GM21515 (cell line): ENCODE measurements at regions not wholly inside any gene's neighbourhood (a gene's known extent, or its start where the extent isn't known, plus 50 kb on each side); places are given as distances from the start of the nearest gene placed in this dataset.

Source experiments
- ATAC-seq: cut with Tn5 transposase; IDR thresholded peaks from one replicate; pipeline ENCODE4 v1.9.1; 2021; ENCODE audit not compliant: unreplicated experiment

DNA sequence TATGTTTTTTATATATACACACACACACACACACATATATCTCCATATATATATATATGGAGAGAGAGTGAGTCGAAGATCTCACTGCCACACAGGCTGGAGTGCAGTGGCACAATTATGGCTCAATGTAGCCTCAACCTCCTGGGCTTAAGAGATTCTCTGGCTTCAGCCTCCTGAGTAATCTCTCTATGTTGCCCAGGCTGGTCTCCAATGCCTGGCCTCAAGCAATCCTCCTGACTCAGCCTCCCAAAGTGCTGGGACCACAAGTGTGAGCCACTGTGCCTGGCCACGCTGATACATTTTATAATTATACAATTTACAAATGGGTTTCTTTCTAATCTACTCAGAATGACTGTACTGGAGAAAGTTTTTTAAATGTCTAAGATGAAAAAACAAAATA, 664.2 kb downstream of the PTPRC start:
- no peak for ATAC-seq

DNA sequence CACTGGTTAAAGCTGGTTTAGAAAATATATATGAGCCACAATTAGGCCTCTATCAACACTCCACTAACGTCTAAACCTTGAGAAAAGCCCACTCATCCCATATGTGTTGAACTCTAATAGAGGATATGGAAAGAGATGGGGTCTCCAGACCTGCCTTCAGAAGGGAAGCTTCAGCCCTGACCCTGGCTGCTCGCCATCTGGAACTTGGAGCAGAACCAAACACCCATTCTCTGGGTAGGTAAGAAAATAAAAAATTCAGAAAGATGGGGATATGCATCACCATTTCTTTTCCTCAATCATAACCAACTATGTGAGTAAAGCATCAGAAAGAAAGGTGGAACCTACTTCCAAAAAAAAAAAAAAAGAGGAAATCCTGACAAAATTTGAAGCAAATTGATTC, 666.2 kb downstream of the PTPRC start:
- ATAC-seq = no peak

- ATAC-seq = no peak
These were observed 668.8 kb downstream of the PTPRC start for GRCh38 chr1:199307496-199308264.

GRCh38 chr1:199308349-199308846, 669.6 kb downstream of the PTPRC start:
- no peak for ATAC-seq

GRCh38 chr1:199310708-199311107, 671.9 kb downstream of the PTPRC start:
- ATAC-seq = no peak

DNA sequence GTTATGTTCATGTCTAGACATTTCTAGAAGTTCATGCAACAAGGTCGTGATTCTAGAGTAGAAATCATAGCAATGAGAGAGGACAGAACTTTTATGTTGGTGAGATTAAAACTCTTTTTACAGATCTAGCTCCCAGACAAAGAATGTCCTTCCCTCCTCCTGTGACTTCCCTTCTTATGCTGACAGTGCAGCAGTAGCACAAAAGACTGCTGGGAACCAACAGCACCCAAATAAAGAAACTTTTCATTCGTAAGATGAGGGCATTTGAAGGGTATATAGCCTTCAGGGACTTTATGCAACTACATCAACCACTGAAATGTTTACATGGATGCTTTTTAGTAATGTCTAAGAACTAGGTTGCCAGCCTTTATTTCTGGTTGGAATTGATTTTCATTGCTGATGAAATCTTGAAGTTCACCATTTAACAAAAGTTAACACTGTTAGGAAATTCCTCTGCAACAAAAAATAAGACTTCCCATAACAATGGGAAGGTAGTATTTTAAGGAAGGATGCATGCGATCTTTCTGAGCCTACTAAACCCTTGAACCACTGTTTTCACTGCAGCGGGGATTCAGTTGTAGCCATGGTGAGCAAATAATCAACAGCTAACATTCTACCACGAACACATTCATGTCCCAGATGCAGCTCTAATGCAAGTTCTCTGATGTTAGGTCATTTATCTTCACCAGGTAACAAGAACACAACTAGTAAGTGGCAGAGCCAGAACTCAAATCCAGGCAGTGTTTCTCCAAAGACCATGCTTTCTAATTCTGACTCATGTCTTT, 672.8 kb downstream of the PTPRC start:
- ATAC-seq = no peak

DNA sequence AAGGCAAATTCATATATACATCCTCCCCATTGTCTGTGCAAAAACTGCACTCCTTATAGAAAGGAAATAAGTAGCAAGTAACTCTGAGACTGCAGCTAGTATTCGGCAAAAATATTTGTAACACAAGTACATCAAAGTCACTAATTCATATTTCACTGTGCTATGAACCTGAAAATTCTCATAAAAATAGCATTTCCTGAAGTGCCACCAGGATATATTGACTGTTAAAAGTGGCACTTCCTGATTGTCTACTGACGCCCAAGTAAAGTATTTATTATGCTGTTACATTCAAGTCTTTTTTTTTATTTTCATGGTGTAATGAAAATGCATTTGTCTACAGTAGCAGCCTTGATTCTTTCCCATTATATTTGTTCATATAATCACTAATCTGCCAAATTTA, 673.8 kb downstream of the PTPRC start:
- ATAC-seq = no peak

GRCh38 chr1:199313444-199313843, 674.6 kb downstream of the PTPRC start:
- ATAC-seq = no peak

DNA sequence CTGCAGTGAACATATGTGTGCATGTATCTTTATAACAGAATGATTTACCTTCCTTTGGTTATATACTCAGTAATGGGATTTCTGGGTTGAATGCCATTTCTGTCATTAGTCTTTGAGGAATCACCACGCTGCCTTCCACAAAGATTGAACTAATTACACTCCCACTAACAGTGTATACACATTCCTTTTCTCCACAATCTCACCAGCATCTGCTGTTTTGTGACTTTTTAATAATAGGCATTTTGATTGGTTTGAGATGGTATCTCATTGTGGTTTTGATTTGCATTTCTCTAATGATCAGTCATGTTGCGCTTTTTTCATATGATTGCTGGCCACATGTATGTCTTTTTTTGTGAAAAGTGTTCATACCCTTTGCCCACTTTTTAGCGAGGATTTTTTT, 680.5 kb downstream of the PTPRC start:
- no peak for ATAC-seq

- no peak for ATAC-seq
These were observed 683.4 kb downstream of the PTPRC start for GRCh38 chr1:199322278-199322677.

GRCh38 chr1:199333180-199333579, 694.3 kb upstream of the NR5A2 start:
- ATAC-seq = no peak

DNA sequence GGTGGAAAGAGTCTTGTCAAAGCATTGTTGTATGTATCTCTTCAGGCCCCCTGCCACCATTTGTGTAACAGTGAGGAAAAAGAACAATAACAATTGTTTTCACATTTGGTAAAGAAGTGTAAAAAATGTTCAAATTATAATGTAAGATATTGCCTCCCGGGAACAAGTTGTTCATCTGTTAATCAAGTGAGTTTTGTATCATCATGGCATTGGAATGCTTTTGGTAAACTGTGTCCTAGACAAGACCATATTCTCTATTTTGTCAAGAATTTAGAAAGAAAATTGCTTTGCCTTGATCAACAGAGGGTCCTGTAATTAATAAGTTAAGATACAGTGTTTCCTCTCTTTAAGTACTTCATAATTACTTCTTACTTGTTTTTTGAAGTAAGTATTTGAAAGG, 692.0 kb upstream of the NR5A2 start:
- ATAC-seq = no peak

- no peak for ATAC-seq
These were observed 690.5 kb upstream of the NR5A2 start for GRCh38 chr1:199336745-199337640.

DNA sequence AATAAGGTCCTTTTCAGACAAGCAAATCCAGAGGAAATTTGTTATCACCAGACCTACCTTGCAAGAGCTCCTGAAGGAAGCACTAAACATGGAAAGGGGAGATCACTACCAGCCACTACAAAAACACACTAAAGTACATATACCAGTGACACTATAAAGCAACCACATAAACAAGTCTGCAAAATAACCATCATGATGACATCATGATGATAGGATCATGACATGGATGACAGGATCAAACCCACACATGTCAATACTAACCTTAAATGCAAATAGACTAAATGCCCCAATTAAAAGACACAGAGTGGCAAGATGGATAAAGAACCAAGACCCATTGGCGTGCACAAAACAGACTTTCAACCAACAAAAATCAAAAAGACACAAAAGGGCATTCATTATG, 688.8 kb upstream of the NR5A2 start:
- no peak for ATAC-seq

GRCh38 chr1:199352351-199352750, 675.2 kb upstream of the NR5A2 start:
- ATAC-seq = no peak

DNA sequence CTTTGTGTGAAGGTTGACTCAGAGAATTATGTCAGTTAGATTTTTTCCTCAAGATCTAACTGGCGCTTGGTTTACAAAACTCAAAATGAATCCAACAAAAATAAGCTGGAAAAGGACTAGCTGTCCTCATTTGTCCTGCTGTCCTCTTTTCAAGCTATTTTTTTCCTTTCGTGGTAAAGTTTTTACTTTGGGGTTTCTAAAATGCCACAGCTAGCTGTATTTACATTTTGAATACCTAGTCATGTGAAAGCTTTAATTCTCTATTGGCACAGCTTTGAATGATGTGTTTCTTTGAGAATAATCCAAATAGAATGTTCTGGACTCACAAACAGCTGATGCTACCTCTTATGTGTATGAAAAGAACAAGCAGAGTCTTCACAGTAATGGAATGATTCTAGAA, 673.6 kb upstream of the NR5A2 start:
- ATAC-seq = no peak

- no peak for ATAC-seq
These were observed 670.9 kb upstream of the NR5A2 start for GRCh38 chr1:199356561-199356960.

GRCh38 chr1:199357599-199357998, 669.9 kb upstream of the NR5A2 start:
- ATAC-seq = no peak

DNA sequence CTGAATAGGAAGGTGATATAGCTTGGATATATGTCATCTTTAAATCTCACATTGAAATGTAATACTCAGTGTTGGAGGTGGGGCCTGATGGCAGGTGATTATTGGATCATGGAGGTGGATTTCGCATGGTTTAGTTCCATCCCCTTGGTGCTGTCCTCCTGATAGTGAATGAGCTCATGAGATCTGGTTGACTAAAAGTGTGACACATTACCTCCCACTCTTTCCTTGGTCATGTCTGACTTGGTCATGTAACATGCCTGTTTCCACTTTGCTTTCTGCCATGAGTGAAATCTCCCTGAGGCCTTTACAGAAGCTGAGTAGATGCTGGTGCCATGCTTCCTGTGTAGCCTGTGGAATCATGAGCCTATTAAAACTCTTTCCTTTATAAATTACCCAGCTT, 664.5 kb upstream of the NR5A2 start:
- no peak for ATAC-seq

GRCh38 chr1:199373139-199373538, 654.4 kb upstream of the NR5A2 start:
- ATAC-seq = no peak

DNA sequence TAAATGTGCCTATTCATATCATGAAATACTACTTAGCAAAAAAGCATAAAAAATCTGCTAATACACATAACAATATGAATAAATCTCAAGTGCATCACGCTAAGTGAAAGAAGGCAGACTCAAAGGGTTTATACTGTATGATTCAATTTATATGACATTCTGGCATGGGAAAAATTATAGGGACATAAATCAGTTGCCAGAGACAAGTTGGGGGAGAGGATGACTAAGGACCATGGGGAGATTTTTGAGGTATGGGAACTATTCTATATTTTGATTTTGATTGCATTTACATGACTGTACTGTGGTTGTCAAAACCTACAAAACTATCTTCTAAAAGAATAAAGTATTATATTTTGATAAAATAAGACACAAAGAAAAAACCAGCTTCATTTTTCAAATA, 650.3 kb upstream of the NR5A2 start:
- no peak for ATAC-seq
